ENCODE measurements at regions not wholly inside any gene's neighbourhood (a gene's known extent, or its start where the extent isn't known, plus 50 kb on each side); places are given as distances from the start of the nearest gene placed in this dataset.
"Not testable (repeated sequence)": the region's sequence is repeated elsewhere in the genome, so short reads cannot be mapped to it uniquely, and the experiment has no call there.

DNA sequence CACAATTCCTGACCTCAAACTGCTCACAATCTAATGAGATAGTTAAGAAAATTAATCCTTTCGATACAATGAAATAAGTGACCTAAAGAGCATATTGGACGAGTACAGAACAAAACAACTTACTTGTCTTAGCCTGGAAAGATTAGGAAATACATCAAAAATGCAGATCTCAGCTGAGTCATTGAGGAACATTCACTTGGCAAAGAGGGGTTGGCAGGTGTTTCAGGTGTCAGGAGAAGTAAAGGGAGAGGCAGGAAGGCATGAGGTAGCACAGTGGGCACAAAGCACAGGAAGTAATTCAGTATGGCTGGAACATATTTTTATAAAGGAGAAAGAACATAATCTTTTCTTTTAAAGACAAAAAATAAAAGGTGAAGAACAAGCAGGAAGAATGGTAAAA is 628.8 kb upstream of the RGMB start:
- DNase-seq, result no peak
- CTCF ChIA-PET, result no interaction called here
- Mint-ChIP-seq H3K27me3 (no peaks in the 10 kb centered on the region), H3K4me3 (no peak overlapping the region), H3K9me3 (ENCODE audit: low read depth) (no peaks in the 10 kb centered on the region), H3K4me1 (no peaks in the 10 kb centered on the region), H3K36me3 (no peaks in the 10 kb centered on the region), H3K27ac (no peak overlapping the region)
- ATAC-seq, result no peak

DNA sequence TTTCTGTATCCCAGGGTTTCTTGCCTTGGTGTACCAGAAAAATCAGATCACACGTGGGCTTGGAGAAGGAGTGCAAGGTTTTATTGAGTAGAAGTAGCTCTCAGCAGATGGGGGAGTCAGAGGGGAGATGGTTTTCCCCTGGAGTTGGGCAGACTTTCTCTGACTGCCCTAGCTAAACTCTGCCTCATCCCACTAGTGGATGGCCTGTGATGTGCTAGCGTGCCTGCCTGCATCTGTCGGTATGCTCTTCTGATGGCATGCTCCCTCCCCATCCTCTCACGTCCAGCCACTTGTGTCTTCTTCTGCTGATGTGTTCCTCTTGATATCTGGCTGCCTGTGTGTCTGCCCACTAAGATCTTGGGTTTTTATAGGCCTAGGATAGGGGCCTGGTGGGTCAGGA is 616.1 kb upstream of the RGMB start:
- H3K27ac Mint-ChIP-seq, result no peak overlapping the region
- no peak for DNase-seq
- H3K27me3 Mint-ChIP-seq, result no peaks in the 10 kb centered on the region
- no peaks in the 10 kb centered on the region for H3K9me3 Mint-ChIP-seq (ENCODE audit: low read depth)
- ATAC-seq, result no peak
- H3K36me3 Mint-ChIP-seq, result no peaks in the 10 kb centered on the region
- H3K4me1 Mint-ChIP-seq, result no peaks in the 10 kb centered on the region
- CTCF ChIA-PET, result no interaction called here
- no peak overlapping the region for H3K4me3 Mint-ChIP-seq

- CTCF ChIA-PET, result no interaction called here
- H3K27ac Mint-ChIP-seq, result no peak overlapping the region
- DNase-seq (no peak), ATAC-seq (no peak)
- no peaks in the 10 kb centered on the region for H3K36me3 Mint-ChIP-seq
- H3K9me3 Mint-ChIP-seq (ENCODE audit: low read depth), result no peaks in the 10 kb centered on the region
- no peaks in the 10 kb centered on the region for H3K4me1 Mint-ChIP-seq
- no peak overlapping the region for H3K4me3 Mint-ChIP-seq
- H3K27me3 Mint-ChIP-seq, result no peaks in the 10 kb centered on the region
These were observed 615.0 kb upstream of the RGMB start for GRCh38 chr5:98158440-98158839.

- H3K4me3 Mint-ChIP-seq, result no peak overlapping the region
- no peaks in the 10 kb centered on the region for H3K4me1 Mint-ChIP-seq
- ATAC-seq (no peak), DNase-seq (no peak)
- H3K9me3 Mint-ChIP-seq (ENCODE audit: low read depth), result no peaks in the 10 kb centered on the region
- no peaks in the 10 kb centered on the region for H3K36me3 Mint-ChIP-seq
- no peak overlapping the region for H3K27ac Mint-ChIP-seq
- CTCF ChIA-PET, result no interaction called here
- H3K27me3 Mint-ChIP-seq, result no peaks in the 10 kb centered on the region
These were observed 609.5 kb upstream of the RGMB start for GRCh38 chr5:98163796-98164493.

DNA sequence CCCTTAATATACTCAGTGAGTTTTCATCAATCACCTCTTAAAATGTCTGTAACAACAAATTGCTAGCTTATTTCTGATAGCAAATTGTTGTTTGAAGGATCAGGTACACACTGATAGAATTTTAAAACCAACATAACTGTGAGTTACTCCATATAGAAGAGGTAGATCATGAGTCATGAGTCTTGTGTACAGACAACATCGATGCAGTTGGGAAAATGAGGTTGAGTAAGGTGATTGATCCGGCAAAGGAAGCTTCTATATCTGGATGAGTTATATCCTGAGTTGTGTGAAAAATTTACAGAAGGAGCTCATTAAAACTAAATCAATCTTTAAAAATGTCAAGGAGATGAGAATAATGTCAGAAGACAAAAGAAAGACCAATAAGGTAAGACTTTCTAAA is 604.6 kb upstream of the RGMB start:
- no peak overlapping the region for H3K4me3 Mint-ChIP-seq
- DNase-seq (no peak), ATAC-seq (no peak)
- CTCF ChIA-PET, result no interaction called here
- no peak overlapping the region for H3K27ac Mint-ChIP-seq
- no peaks in the 10 kb centered on the region for H3K36me3 Mint-ChIP-seq
- no peaks in the 10 kb centered on the region for H3K27me3 Mint-ChIP-seq
- no peaks in the 10 kb centered on the region for H3K9me3 Mint-ChIP-seq (ENCODE audit: low read depth)
- H3K4me1 Mint-ChIP-seq, result no peaks in the 10 kb centered on the region

GRCh38 chr5:98170994-98171393 is 602.5 kb upstream of the RGMB start:
- no peaks in the 10 kb centered on the region for H3K9me3 Mint-ChIP-seq (ENCODE audit: low read depth)
- H3K36me3 Mint-ChIP-seq, result no peaks in the 10 kb centered on the region
- CTCF ChIA-PET, result no interaction called here
- H3K27ac Mint-ChIP-seq, result no peak overlapping the region
- no peaks in the 10 kb centered on the region for H3K4me1 Mint-ChIP-seq
- ATAC-seq, result no peak
- no peak for DNase-seq
- H3K27me3 Mint-ChIP-seq, result no peaks in the 10 kb centered on the region
- no peak overlapping the region for H3K4me3 Mint-ChIP-seq

- Mint-ChIP-seq H3K27me3 (no peaks in the 10 kb centered on the region), H3K27ac (no peak overlapping the region), H3K36me3 (no peaks in the 10 kb centered on the region), H3K4me3 (no peak overlapping the region), H3K4me1 (no peaks in the 10 kb centered on the region), H3K9me3 (ENCODE audit: low read depth) (no peaks in the 10 kb centered on the region)
- ATAC-seq (no peak), DNase-seq (no peak)
- CTCF ChIA-PET, result interaction anchor here (0.6 kb wide), 1 partner anchor 26 kb away, joined by 3 read pairs; no protein-coding TSS in a partner anchor
These were observed 600.1 kb upstream of the RGMB start for GRCh38 chr5:98173334-98173733.

DNA sequence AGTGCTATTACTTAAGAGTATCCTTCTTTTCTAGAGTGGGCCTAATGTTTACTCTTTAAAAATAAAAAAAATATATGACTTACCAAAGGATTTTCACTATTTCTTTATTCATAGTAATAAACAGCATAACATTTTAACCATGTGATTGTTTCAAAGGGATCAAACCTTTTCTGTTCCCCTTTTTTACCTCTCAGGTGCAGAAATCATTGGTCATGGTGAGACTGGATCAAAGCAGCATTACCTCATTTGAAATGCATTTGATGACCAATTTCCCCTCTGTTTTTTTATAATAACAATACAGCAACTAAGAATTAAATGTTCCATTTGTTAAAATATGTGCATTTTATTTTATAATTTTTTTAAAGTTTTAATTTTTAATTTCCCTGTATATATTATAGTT is 598.0 kb upstream of the RGMB start:
- no peaks in the 10 kb centered on the region for H3K4me1 Mint-ChIP-seq
- no peaks in the 10 kb centered on the region for H3K36me3 Mint-ChIP-seq
- ATAC-seq (no peak), DNase-seq (no peak)
- no peak overlapping the region for H3K4me3 Mint-ChIP-seq
- H3K27me3 Mint-ChIP-seq, result no peaks in the 10 kb centered on the region
- no peak overlapping the region for H3K27ac Mint-ChIP-seq
- CTCF ChIA-PET, result no interaction called here
- H3K9me3 Mint-ChIP-seq (ENCODE audit: low read depth), result no peaks in the 10 kb centered on the region

DNA sequence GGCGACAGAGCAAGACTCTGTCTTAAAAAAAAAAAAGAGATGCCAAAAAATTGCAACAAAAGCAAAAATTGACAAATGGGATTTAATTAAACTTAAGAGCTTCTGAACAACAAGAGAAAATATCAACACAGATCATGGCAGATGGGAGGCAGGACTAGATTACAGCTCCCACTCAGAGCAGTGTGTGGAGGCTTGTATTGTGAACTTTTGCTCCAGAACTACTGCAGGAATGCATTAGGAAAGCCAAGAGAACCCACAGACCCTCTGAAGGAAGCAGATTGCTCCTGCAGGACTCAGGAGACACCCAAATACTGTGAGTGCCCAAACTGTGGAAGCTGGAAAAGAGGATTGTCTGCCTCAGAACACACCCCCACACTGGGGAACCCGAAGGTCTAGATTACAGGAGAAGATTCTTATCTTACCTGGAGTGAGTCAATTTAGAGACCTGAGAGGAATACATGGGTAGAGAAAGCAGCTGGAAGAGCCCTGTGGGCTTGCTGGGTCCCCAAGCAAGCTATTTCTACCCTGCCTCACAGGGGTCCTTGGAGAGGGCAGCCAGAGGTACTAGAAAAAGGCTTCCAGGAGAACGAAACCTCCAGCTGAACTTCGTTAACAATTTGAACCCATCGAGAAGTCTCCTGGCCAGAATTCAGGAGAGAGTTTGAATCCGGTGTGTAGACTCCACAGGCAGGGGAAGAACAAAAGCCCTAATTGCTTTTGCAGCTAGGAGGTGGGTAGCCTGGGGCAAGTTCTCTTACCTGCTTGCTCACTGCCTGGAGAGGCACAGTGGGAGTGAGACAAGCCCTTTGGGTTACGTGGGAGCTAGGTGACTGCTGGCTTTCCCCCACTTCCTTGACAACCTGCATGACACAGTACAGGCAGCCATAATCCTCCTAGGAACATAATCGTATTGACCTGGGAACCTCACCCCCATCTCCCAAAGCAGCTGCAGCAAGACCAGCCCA is 593.4 kb upstream of the RGMB start:
- no peak for DNase-seq
- Mint-ChIP-seq H3K4me1 (no peaks in the 10 kb centered on the region), H3K4me3 (no peak overlapping the region), H3K9me3 (ENCODE audit: low read depth) (no peaks in the 10 kb centered on the region), H3K27me3 (no peaks in the 10 kb centered on the region), H3K36me3 (no peaks in the 10 kb centered on the region), H3K27ac (no peak overlapping the region)
- no peak for ATAC-seq
- CTCF ChIA-PET, result no interaction called here

GRCh38 chr5:98186128-98186527 is 587.3 kb upstream of the RGMB start:
- H3K9me3 Mint-ChIP-seq (ENCODE audit: low read depth), result no peaks in the 10 kb centered on the region
- no peak overlapping the region for H3K27ac Mint-ChIP-seq
- no peaks in the 10 kb centered on the region for H3K4me1 Mint-ChIP-seq
- CTCF ChIA-PET, result no interaction called here
- H3K36me3 Mint-ChIP-seq, result no peaks in the 10 kb centered on the region
- H3K4me3 Mint-ChIP-seq, result no peak overlapping the region
- DNase-seq (no peak), ATAC-seq (no peak)
- no peaks in the 10 kb centered on the region for H3K27me3 Mint-ChIP-seq

- Mint-ChIP-seq H3K4me1 (no peaks in the 10 kb centered on the region), H3K27ac (no peak overlapping the region)
- CTCF ChIA-PET, result no interaction called here
These were observed 585.5 kb upstream of the RGMB start for GRCh38 chr5:98187945-98188344.

GRCh38 chr5:98190344-98190743 is 583.1 kb upstream of the RGMB start:
- H3K27ac Mint-ChIP-seq; H3K36me3 Mint-ChIP-seq; H3K4me3 Mint-ChIP-seq; ATAC-seq; H3K9me3 Mint-ChIP-seq (ENCODE audit: low read depth); H3K27me3 Mint-ChIP-seq; H3K4me1 Mint-ChIP-seq; CTCF ChIA-PET; DNase-seq: not testable (repeated sequence)

More at GRCh38 chr5:98187945-98188344, 585.5 kb upstream of the RGMB start:
- Mint-ChIP-seq H3K27me3 (no peaks in the 10 kb centered on the region), H3K4me3 (no peak overlapping the region), H3K36me3 (no peaks in the 10 kb centered on the region), H3K9me3 (ENCODE audit: low read depth) (no peaks in the 10 kb centered on the region)
- DNase-seq (no peak), ATAC-seq (no peak)

DNA sequence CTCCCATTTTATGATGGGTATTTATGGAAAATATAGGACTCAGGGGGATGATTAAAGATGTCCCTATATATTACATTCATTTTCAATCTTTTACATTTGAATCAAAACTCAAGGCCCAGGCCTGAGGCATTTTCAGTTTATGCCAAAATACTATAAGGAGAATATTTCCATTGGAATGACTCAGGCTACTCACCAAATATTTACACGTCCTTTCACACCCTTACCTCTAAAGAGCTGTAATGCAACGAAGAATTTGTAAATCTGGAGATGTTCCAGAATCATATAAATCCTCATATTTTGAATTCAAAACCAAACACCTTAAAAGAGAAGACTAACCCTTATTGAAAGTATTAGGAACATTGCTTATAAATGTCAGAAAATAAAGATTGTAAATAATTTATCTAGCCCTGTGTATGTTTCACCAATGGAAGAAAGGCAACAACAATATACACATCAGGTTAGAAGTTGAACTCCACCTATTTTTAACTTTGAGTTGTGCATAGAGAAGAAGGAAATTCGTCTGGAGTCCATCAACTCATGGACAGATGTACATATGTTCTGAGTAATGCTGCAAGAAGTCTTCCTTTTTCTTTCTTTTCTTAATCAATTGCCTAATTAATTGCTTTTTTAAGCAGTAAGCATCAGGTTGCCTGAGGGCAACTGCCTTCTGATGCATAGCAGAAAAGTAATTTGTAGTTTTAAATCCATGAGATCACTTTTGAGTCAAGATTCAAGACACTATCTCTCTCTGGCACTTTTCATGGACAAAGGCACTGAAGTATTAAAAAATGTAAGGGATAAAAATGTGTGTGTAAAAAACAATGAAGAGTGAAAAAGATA is 579.3 kb upstream of the RGMB start:
- H3K4me3 Mint-ChIP-seq, result no peak overlapping the region
- H3K9me3 Mint-ChIP-seq (ENCODE audit: low read depth), result no peaks in the 10 kb centered on the region
- H3K27ac Mint-ChIP-seq, result no peak overlapping the region
- DNase-seq, result no peak
- no peaks in the 10 kb centered on the region for H3K36me3 Mint-ChIP-seq
- ATAC-seq, result no peak
- H3K4me1 Mint-ChIP-seq, result no peaks in the 10 kb centered on the region
- no peaks in the 10 kb centered on the region for H3K27me3 Mint-ChIP-seq
- CTCF ChIA-PET, result no interaction called here

Data from activated CD8-positive, alpha-beta memory T cell treated with anti-CD3 and anti-CD28 coated beads, Interleukin-2, amount 10 ng/mL, durations not matched to agents 7 days and 5 days (primary cell).